GM12878 (cell line): ENCODE measurements at regions not wholly inside any gene's neighbourhood (a gene's known extent, or its start where the extent isn't known, plus 50 kb on each side); places are given as distances from the start of the nearest gene placed in this dataset.

Source experiments
- ATAC-seq: fragments of 200-7000 bp; cut with Tn5 transposase; 3 replicates; pipeline ENCODE4 v1.9.1; 2020; ENCODE audit warnings: mild to moderate bottlenecking, moderate library complexity
- BruUV-seq: library from RNA; stranded (reverse); fragments of 400-500 nt; replicated peaks from 2 replicates; lab custom pipeline; 2021; lab: Mats Ljungman, UMichigan
- CTCF ChIA-PET: fragments of 300-600 bp; sonication (Branson Sonifier 250); formaldehyde crosslinking; extraction: SDS; loops from one replicate; lab custom pipeline; 2021; ENCODE audit warnings: inconsistent platforms; lab: Yijun Ruan, JAX
- POLR2A ChIA-PET: fragments of 350-600 bp; formaldehyde crosslinking; extraction: SDS; loops from one replicate; lab custom pipeline; 2021; ENCODE audit warnings: inconsistent platforms; lab: Charles Lee
- RAD21 ChIA-PET: fragments of 300-600 bp; sonication (Branson Sonifier 250); formaldehyde crosslinking; loops from one replicate; lab custom pipeline; 2023; ENCODE audit warnings: antibody characterized with exemption; ENCODE audit not compliant: unreplicated experiment; lab: Charles Lee
- SMC1A ChIA-PET: fragments of 300-600 bp; sonication (Branson Sonifier 250); formaldehyde crosslinking; loops from one replicate; lab custom pipeline; 2023; ENCODE audit not compliant: unreplicated experiment, uncharacterized antibody; lab: Charles Lee
- DNase-seq: peaks from one replicate; pipeline ENCODE4 v3.0.0-alpha.2; 2011; ENCODE audit warnings: low read depth, low spot score
- FAIRE-seq: peaks from 3 replicates; lab custom pipeline; 2011; peaks lifted over from hg19 to GRCh38; lab: Jason Lieb, UNC
- H2AFZ ChIP-seq: 2 replicates; pipeline ENCODE4 v1.6.0; 2011; ENCODE audit warnings: low read depth, low read length, control low read depth; ENCODE audit not compliant: control insufficient read depth
- H3K27ac ChIP-seq: 2 replicates; pipeline ENCODE4 v1.5.1; 2011; ENCODE audit warnings: control low read depth; ENCODE audit not compliant: control insufficient read depth, insufficient read depth
- H3K27me3 ChIP-seq, 2 experiments: replicated peaks in 1 of 2; 2 replicates each; pipeline versions ENCODE4 v1.6.0 to v1.6.1; 2011; ENCODE audit warnings: low read length in 1 of 2; ENCODE audit not compliant: control insufficient read depth in 2 of 2, insufficient read depth in 2 of 2
- H3K36me3 ChIP-seq, 2 experiments: 2 replicates each; pipeline ENCODE4 v1.5.1; 2011; ENCODE audit warnings: low read length in 1 of 2; ENCODE audit not compliant: control insufficient read depth in 2 of 2, insufficient read depth in 2 of 2
- H3K4me1 ChIP-seq: 2 replicates; pipeline ENCODE4 v1.6.1; 2011; ENCODE audit warnings: mild to moderate bottlenecking, low read length, moderate library complexity, mixed read lengths; ENCODE audit not compliant: control insufficient read depth, insufficient read depth
- H3K4me2 ChIP-seq: 2 replicates; pipeline ENCODE4 v1.6.0; 2011; ENCODE audit warnings: control low read depth; ENCODE audit not compliant: control insufficient read depth, insufficient read depth
- H3K4me3 ChIP-seq: fragments of 200-600 bp; sonication (generic); 2 replicates; pipeline ENCODE4 v1.5.1; 2016
- H3K79me2 ChIP-seq: 2 replicates; pipeline ENCODE4 v1.6.0; 2011; ENCODE audit warnings: low read length; ENCODE audit not compliant: control insufficient read depth, insufficient read depth
- H3K9ac ChIP-seq: 2 replicates; pipeline ENCODE4 v1.8.0; 2011; ENCODE audit warnings: low read length, control low read depth, mixed read lengths; ENCODE audit not compliant: control insufficient read depth, insufficient read depth
- H3K9me3 ChIP-seq: replicated peaks from 3 replicates; pipeline ENCODE4 v1.5.1; 2011; ENCODE audit warnings: mild to moderate bottlenecking, low read length; ENCODE audit not compliant: control insufficient read depth, insufficient read depth
- H4K20me1 ChIP-seq: 2 replicates; pipeline ENCODE4 v1.6.0; 2011; ENCODE audit not compliant: control insufficient read depth, insufficient read depth
- POLR2A ChIP-seq: IDR thresholded peaks from 2 replicates; pipeline ENCODE4 v1.6.1; 2011; ENCODE audit warnings: low read depth, mild to moderate bottlenecking, low read length
- TCF3 ChIP-seq: IDR thresholded peaks from 2 replicates; pipeline ENCODE4 v1.6.1; 2012; ENCODE audit warnings: low read depth, mild to moderate bottlenecking, low read length, borderline replicate concordance; ENCODE audit not compliant: insufficient read depth
- ZNF24 ChIP-seq: fragments of 450-650 bp; IDR thresholded peaks from 2 replicates; pipeline ENCODE4 v1.6.1; 2017; ENCODE audit warnings: antibody characterized with exemption, mild to moderate bottlenecking
- WGBS: methylation state at CpG from one replicate; pipeline ENCODE4 v1.1.6; 2016; ENCODE audit warnings: low lambda C conversion rate; ENCODE audit not compliant: insufficient replicate concordance, insufficient coverage; ENCODE audit errors: missing lambda C conversion rate; 5-methylcytosine and 5-hydroxymethylcytosine counted together
- in situ Hi-C: fragments of 300-500 bp; cut with MboI; formaldehyde crosslinking; loops from 9 replicates; pipeline ENCODE4 v1.14.3; 2018; ENCODE audit warnings: mixed read lengths
- intact Hi-C: fragments of 100-400 bp; cut with micrococcal nuclease; formaldehyde crosslinking; loops from one replicate; pipeline ENCODE4 v1.14.2; 2022; ENCODE audit not compliant: unreplicated experiment
- TF ChIP-seq, protein P1 (sequence below): IDR thresholded peaks from 2 replicates; pipeline ENCODE4 v1.6.1; 2012; ENCODE audit warnings: low read depth, low read length, improper control_type of control experiment

DNA sequence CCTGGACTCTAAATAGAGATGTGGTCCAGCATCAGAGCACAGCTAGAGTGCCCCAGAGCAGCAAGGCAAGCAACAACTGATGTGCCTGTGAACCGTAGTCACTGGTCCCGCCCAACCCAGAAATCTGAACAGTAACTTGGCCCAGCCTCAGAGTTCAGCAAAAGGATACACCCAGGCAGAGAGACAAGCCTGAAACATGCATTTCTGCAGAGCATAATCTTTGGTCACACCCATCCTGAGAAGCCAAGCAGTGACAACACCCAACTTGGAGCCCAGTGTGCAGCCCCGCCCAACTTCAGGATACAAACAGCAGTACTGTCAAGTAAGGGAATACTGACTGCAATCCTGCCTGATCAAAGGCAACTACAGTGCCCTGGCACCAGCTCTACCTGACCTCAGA, 57.2 kb upstream of the PHF6 start:
- H3K27me3 ChIP-seq: no peaks in the 10 kb centered on the region
- H3K27ac ChIP-seq: no peak overlapping the region
- intact Hi-C loops (no loop called here), in situ Hi-C loops (no loop called here)
- no peak overlapping the region for H3K4me3 ChIP-seq
- RAD21 ChIA-PET: no interaction called here
- no peaks in the 10 kb centered on the region for H3K36me3 ChIP-seq
- 25% methylated on average over 3 of the region's 3 CpGs for WGBS
- SMC1A ChIA-PET: interaction anchor here (0.8 kb wide), 1 partner anchor 21 kb away, joined by 3 read pairs; no protein-coding TSS in a partner anchor
- no peak overlapping the region for H3K9ac ChIP-seq
- no peak for ATAC-seq
- CTCF ChIA-PET: no interaction called here
- FAIRE-seq: no peak
- no peaks in the 10 kb centered on the region for H4K20me1 ChIP-seq
- no peak overlapping the region for H2AFZ ChIP-seq
- H3K79me2 ChIP-seq: no peaks in the 10 kb centered on the region
- no peaks in the 10 kb centered on the region for H3K4me1 ChIP-seq
- DNase-seq: no peak
- no peak overlapping the region for H3K4me2 ChIP-seq
- POLR2A ChIA-PET: interaction anchor here (1.0 kb wide), 1 partner anchor 8 kb away, joined by 4 read pairs; no protein-coding TSS in a partner anchor
- TF ChIP-seq, protein P1, sequence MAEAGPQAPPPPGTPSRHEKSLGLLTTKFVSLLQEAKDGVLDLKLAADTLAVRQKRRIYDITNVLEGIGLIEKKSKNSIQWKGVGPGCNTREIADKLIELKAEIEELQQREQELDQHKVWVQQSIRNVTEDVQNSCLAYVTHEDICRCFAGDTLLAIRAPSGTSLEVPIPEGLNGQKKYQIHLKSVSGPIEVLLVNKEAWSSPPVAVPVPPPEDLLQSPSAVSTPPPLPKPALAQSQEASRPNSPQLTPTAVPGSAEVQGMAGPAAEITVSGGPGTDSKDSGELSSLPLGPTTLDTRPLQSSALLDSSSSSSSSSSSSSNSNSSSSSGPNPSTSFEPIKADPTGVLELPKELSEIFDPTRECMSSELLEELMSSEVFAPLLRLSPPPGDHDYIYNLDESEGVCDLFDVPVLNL: no peak
- TF ChIP-seq POLR2A: no peak
- TF ChIP-seq TCF3: no peak
- TF ChIP-seq ZNF24: no peak
- H3K9me3 ChIP-seq: no peaks in the 10 kb centered on the region
- BruUV-seq: no TSS peak
